HL-60 (cell line): ENCODE measurements at regions not wholly inside any gene's neighbourhood (a gene's known extent, or its start where the extent isn't known, plus 50 kb on each side); places are given as distances from the start of the nearest gene placed in this dataset.

Source experiments
- GABPA ChIP-seq: IDR thresholded peaks from 2 replicates; pipeline ENCODE4 v1.6.1; 2012; ENCODE audit warnings: low read depth
- POLR2AphosphoS5 ChIP-seq: IDR thresholded peaks from 2 replicates; pipeline ENCODE4 v1.6.1; 2012; ENCODE audit warnings: low read depth
- SPI1 ChIP-seq: IDR thresholded peaks from 2 replicates; pipeline ENCODE4 v1.6.1; 2012; ENCODE audit warnings: low read depth, mild to moderate bottlenecking, borderline replicate concordance
- TF ChIP-seq, protein P1 (sequence below): IDR thresholded peaks from one replicate; pipeline ENCODE4 v1.5.1; 2011; ENCODE audit warnings: low read length, control low read depth, inconsistent platforms; ENCODE audit not compliant: insufficient read depth
- TF ChIP-seq, protein P2 (sequence below): IDR thresholded peaks from 2 replicates; pipeline ENCODE4 v1.6.1; 2012; ENCODE audit warnings: low read depth; ENCODE audit not compliant: insufficient replicate concordance

DNA sequence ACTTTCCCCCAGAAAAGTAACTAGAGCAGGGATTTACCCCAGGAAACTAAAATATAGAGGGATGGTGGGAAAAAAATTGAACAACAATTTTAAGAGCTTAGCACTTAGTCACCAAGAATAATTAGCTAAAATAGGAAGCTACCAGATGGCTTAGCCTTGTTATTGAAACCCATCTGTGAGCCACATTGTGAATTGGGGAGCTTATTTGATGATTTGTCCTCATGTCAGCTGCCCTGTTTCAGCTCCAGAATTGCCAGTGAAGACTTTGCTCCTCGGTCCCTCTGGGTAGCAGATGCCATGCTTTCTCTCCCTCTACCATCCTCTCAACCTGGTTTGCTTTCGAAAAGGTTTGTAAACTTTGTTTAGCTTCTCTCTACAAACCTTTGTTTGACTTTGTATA is 67.7 kb upstream of the PTHLH start:
- TF ChIP-seq, protein P1, sequence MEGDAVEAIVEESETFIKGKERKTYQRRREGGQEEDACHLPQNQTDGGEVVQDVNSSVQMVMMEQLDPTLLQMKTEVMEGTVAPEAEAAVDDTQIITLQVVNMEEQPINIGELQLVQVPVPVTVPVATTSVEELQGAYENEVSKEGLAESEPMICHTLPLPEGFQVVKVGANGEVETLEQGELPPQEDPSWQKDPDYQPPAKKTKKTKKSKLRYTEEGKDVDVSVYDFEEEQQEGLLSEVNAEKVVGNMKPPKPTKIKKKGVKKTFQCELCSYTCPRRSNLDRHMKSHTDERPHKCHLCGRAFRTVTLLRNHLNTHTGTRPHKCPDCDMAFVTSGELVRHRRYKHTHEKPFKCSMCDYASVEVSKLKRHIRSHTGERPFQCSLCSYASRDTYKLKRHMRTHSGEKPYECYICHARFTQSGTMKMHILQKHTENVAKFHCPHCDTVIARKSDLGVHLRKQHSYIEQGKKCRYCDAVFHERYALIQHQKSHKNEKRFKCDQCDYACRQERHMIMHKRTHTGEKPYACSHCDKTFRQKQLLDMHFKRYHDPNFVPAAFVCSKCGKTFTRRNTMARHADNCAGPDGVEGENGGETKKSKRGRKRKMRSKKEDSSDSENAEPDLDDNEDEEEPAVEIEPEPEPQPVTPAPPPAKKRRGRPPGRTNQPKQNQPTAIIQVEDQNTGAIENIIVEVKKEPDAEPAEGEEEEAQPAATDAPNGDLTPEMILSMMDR: no peak
- TF ChIP-seq POLR2AphosphoS5: no peak
- TF ChIP-seq, protein P2, sequence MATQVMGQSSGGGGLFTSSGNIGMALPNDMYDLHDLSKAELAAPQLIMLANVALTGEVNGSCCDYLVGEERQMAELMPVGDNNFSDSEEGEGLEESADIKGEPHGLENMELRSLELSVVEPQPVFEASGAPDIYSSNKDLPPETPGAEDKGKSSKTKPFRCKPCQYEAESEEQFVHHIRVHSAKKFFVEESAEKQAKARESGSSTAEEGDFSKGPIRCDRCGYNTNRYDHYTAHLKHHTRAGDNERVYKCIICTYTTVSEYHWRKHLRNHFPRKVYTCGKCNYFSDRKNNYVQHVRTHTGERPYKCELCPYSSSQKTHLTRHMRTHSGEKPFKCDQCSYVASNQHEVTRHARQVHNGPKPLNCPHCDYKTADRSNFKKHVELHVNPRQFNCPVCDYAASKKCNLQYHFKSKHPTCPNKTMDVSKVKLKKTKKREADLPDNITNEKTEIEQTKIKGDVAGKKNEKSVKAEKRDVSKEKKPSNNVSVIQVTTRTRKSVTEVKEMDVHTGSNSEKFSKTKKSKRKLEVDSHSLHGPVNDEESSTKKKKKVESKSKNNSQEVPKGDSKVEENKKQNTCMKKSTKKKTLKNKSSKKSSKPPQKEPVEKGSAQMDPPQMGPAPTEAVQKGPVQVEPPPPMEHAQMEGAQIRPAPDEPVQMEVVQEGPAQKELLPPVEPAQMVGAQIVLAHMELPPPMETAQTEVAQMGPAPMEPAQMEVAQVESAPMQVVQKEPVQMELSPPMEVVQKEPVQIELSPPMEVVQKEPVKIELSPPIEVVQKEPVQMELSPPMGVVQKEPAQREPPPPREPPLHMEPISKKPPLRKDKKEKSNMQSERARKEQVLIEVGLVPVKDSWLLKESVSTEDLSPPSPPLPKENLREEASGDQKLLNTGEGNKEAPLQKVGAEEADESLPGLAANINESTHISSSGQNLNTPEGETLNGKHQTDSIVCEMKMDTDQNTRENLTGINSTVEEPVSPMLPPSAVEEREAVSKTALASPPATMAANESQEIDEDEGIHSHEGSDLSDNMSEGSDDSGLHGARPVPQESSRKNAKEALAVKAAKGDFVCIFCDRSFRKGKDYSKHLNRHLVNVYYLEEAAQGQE: no peak
- TF ChIP-seq SPI1: no peak
- TF ChIP-seq GABPA: no peak
